K562 (cell line): ENCODE measurements at regions not wholly inside any gene's neighbourhood (a gene's known extent, or its start where the extent isn't known, plus 50 kb on each side); places are given as distances from the start of the nearest gene placed in this dataset.

ENCODE experiments used
- RBM15 ChIP-seq: fragments of 200-400 bp; formaldehyde crosslinking; IDR thresholded peaks from 2 replicates; pipeline ENCODE4 v1.6.1; 2018; ENCODE audit warnings: mild to moderate bottlenecking, low read length, moderate library complexity; ENCODE audit not compliant: insufficient read depth
- XRCC5 ChIP-seq: fragments of 200-400 bp; formaldehyde crosslinking; IDR thresholded peaks from 2 replicates; pipeline ENCODE4 v1.6.1; 2017; ENCODE audit warnings: low read depth, mild to moderate bottlenecking, low read length
- ZNF12 ChIP-seq: sonication (generic); formaldehyde crosslinking; IDR thresholded peaks from 2 replicates; pipeline ENCODE4 v1.4.0; 2020; ENCODE audit warnings: mild to moderate bottlenecking, missing genetic modification reagents
- TF ChIP-seq, protein P1 (sequence below): fragments of 200-800 bp; sonication (Bioruptor generic); IDR thresholded peaks from 2 replicates; pipeline ENCODE4 v1.6.1; 2016; ENCODE audit warnings: missing genetic modification characterization, missing compliant biosample characterization
- TF ChIP-seq, protein P2 (sequence below): fragments of 450-650 bp; conservative IDR thresholded peaks from 2 replicates; pipeline ENCODE4 v1.6.1; 2016; ENCODE audit warnings: missing genetic modification characterization, low read depth, mild to moderate bottlenecking, control low read depth, missing compliant biosample characterization
- TF ChIP-seq, protein P3 (sequence below): fragments of 150-350 bp; conservative IDR thresholded peaks from 2 replicates; pipeline ENCODE4 v1.6.1; 2014; ENCODE audit warnings: low read length

DNA sequence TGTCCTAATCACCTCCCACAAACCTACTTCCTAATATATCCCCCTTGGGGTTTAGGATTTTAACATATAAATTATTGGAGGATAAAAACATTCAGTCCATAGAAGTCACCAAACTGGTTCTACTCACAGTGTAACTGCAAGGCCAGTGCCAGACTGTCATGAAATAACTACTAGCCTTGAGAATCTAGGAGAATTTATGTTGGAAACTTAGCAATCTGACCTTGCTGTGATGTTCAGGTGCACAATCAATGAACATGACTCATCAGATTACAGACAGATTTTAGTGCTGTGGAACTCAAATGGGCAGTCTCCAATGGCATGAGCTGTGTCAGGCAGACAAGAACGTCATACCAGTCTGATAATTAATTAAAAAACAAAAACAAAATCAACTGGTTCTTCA, 571.4 kb upstream of the IGFBP3 start (continued):
- TF ChIP-seq, protein P1, sequence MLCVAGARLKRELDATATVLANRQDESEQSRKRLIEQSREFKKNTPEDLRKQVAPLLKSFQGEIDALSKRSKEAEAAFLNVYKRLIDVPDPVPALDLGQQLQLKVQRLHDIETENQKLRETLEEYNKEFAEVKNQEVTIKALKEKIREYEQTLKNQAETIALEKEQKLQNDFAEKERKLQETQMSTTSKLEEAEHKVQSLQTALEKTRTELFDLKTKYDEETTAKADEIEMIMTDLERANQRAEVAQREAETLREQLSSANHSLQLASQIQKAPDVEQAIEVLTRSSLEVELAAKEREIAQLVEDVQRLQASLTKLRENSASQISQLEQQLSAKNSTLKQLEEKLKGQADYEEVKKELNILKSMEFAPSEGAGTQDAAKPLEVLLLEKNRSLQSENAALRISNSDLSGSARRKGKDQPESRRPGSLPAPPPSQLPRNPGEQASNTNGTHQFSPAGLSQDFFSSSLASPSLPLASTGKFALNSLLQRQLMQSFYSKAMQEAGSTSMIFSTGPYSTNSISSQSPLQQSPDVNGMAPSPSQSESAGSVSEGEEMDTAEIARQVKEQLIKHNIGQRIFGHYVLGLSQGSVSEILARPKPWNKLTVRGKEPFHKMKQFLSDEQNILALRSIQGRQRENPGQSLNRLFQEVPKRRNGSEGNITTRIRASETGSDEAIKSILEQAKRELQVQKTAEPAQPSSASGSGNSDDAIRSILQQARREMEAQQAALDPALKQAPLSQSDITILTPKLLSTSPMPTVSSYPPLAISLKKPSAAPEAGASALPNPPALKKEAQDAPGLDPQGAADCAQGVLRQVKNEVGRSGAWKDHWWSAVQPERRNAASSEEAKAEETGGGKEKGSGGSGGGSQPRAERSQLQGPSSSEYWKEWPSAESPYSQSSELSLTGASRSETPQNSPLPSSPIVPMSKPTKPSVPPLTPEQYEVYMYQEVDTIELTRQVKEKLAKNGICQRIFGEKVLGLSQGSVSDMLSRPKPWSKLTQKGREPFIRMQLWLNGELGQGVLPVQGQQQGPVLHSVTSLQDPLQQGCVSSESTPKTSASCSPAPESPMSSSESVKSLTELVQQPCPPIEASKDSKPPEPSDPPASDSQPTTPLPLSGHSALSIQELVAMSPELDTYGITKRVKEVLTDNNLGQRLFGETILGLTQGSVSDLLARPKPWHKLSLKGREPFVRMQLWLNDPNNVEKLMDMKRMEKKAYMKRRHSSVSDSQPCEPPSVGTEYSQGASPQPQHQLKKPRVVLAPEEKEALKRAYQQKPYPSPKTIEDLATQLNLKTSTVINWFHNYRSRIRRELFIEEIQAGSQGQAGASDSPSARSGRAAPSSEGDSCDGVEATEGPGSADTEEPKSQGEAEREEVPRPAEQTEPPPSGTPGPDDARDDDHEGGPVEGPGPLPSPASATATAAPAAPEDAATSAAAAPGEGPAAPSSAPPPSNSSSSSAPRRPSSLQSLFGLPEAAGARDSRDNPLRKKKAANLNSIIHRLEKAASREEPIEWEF (CRISPR knock-in tag) = no peak
- no peak for TF ChIP-seq RBM15
- no peak for TF ChIP-seq XRCC5
- TF ChIP-seq, protein P2, sequence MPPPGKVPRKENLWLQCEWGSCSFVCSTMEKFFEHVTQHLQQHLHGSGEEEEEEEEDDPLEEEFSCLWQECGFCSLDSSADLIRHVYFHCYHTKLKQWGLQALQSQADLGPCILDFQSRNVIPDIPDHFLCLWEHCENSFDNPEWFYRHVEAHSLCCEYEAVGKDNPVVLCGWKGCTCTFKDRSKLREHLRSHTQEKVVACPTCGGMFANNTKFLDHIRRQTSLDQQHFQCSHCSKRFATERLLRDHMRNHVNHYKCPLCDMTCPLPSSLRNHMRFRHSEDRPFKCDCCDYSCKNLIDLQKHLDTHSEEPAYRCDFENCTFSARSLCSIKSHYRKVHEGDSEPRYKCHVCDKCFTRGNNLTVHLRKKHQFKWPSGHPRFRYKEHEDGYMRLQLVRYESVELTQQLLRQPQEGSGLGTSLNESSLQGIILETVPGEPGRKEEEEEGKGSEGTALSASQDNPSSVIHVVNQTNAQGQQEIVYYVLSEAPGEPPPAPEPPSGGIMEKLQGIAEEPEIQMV (tag) = no peak
- TF ChIP-seq, protein P3, sequence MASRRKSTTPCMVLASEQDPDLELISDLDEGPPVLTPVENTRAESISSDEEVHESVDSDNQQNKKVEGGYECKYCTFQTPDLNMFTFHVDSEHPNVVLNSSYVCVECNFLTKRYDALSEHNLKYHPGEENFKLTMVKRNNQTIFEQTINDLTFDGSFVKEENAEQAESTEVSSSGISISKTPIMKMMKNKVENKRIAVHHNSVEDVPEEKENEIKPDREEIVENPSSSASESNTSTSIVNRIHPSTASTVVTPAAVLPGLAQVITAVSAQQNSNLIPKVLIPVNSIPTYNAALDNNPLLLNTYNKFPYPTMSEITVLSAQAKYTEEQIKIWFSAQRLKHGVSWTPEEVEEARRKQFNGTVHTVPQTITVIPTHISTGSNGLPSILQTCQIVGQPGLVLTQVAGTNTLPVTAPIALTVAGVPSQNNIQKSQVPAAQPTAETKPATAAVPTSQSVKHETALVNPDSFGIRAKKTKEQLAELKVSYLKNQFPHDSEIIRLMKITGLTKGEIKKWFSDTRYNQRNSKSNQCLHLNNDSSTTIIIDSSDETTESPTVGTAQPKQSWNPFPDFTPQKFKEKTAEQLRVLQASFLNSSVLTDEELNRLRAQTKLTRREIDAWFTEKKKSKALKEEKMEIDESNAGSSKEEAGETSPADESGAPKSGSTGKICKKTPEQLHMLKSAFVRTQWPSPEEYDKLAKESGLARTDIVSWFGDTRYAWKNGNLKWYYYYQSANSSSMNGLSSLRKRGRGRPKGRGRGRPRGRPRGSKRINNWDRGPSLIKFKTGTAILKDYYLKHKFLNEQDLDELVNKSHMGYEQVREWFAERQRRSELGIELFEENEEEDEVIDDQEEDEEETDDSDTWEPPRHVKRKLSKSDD = no peak
- no peak for TF ChIP-seq ZNF12
